ENCODE measurements at regions not wholly inside any gene's neighbourhood (a gene's known extent, or its start where the extent isn't known, plus 50 kb on each side); places are given as distances from the start of the nearest gene placed in this dataset.

DNA sequence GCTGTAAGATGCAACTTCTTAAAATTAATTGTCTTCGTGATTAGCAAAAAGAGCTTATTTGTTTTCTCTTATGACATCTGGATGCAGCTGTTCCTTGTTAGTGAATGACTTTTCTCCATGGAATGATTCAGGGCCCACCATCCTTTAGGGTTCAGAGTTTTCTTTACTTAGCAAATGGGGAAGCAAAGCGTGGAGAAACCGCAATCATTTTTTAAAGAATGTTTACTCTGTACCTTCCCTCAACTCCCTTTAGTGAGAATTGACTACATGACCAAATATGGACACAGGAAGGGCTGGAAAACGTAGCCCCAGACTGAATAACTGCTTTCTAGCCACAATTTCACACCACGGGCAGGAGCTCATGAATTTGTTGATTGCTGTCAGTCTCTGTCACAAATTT is 130.1 kb downstream of the EDEM1 start:
- no peaks in the 10 kb centered on the region for H3K36me3 ChIP-seq (replicated peaks in 1 of 2; ENCODE audit: control insufficient read depth in 1 of 2, insufficient read depth in 2 of 2, low read length in 2 of 2)
- WGBS (ENCODE audit: insufficient coverage): 33% methylated on average over 3 of the region's 5 CpGs
- intact Hi-C loops (cut with micrococcal nuclease): no loop called here
- H3K4me1 Mint-ChIP-seq: peaks cover 10% of the 10 kb centered on the region
- no peak overlapping the region for H3K27ac ChIP-seq (ENCODE audit: low read depth in 1 of 2, low read length in 2 of 2)
- no peaks in the 10 kb centered on the region for H3K27me3 ChIP-seq (ENCODE audit: control insufficient read depth in 2 of 2, insufficient read depth in 2 of 2, low read length in 2 of 2)
- H3K9me3 ChIP-seq (replicated peaks in 1 of 2; ENCODE audit: control insufficient read depth in 1 of 2, insufficient read depth in 1 of 2, low read length in 2 of 2): no peaks in the 10 kb centered on the region
- H3K27me3 Mint-ChIP-seq (ENCODE audit: low read depth in 3 of 3): peaks cover 0 to 2% (median 2%) of the 10 kb centered on the region in 3 donors
- no peaks in the 10 kb centered on the region for H3K79me2 ChIP-seq (ENCODE audit: insufficient read depth, low read length)
- no peak overlapping the region for H3K4me3 Mint-ChIP-seq
- H3K36me3 Mint-ChIP-seq: no peaks in the 10 kb centered on the region
- H3K9ac ChIP-seq (ENCODE audit: insufficient read depth, low read length, poor library complexity, severe bottlenecking): no peak overlapping the region
- no peak for TF ChIP-seq CTCF (IDR thresholded peaks at IDR 0.05)
- peaks cover 3 to 6% of the 10 kb centered on the region in 2 donors for H3K4me1 ChIP-seq (ENCODE audit: control insufficient read depth in 1 of 2, insufficient read depth in 2 of 2, low read length in 2 of 2)
- H4K20me1 ChIP-seq (ENCODE audit: insufficient read depth, low read length): no peaks in the 10 kb centered on the region
- H3K9me3 Mint-ChIP-seq: peaks cover 0 to 5% (median 0%) of the 10 kb centered on the region in 7 donors
- no peak overlapping the region for H3K4me3 ChIP-seq (replicated peaks in 1 of 3; ENCODE audit: low read depth in 2 of 3, low read length in 3 of 3)
- no peak overlapping the region for H3K27ac Mint-ChIP-seq
- no peak overlapping the region for H3K4me2 ChIP-seq (replicated peaks; ENCODE audit: extremely low read depth, low read length, poor library complexity, severe bottlenecking)
- no peak for DNase-seq
- no peak overlapping the region for H2AFZ ChIP-seq (ENCODE audit: insufficient read depth, low read depth, low read length, poor library complexity, severe bottlenecking)

- no peak for TF ChIP-seq CTCF (IDR thresholded peaks at IDR 0.05)
- H3K9me3 ChIP-seq (replicated peaks in 1 of 2; ENCODE audit: control insufficient read depth in 1 of 2, insufficient read depth in 1 of 2, low read length in 2 of 2): no peaks in the 10 kb centered on the region
- H3K27ac ChIP-seq (ENCODE audit: low read depth in 1 of 2, low read length in 2 of 2): no peak overlapping the region
- H3K4me1 ChIP-seq (ENCODE audit: control insufficient read depth in 1 of 2, insufficient read depth in 2 of 2, low read length in 2 of 2): peaks cover 3 to 6% of the 10 kb centered on the region in 2 donors
- H3K27ac Mint-ChIP-seq: no peak overlapping the region
- no peaks in the 10 kb centered on the region for H3K79me2 ChIP-seq (ENCODE audit: insufficient read depth, low read length)
- intact Hi-C loops (cut with micrococcal nuclease): no loop called here
- H3K36me3 Mint-ChIP-seq: no peaks in the 10 kb centered on the region
- no peaks in the 10 kb centered on the region for H4K20me1 ChIP-seq (ENCODE audit: insufficient read depth, low read length)
- no peak overlapping the region for H2AFZ ChIP-seq (ENCODE audit: insufficient read depth, low read depth, low read length, poor library complexity, severe bottlenecking)
- 17% methylated on average over 1 of the region's 2 CpGs for WGBS (ENCODE audit: insufficient coverage)
- H3K9ac ChIP-seq (ENCODE audit: insufficient read depth, low read length, poor library complexity, severe bottlenecking): no peak overlapping the region
- no peak overlapping the region for H3K4me2 ChIP-seq (replicated peaks; ENCODE audit: extremely low read depth, low read length, poor library complexity, severe bottlenecking)
- H3K27me3 ChIP-seq (ENCODE audit: control insufficient read depth in 2 of 2, insufficient read depth in 2 of 2, low read length in 2 of 2): no peaks in the 10 kb centered on the region
- peaks cover 0 to 4% (median 0%) of the 10 kb centered on the region in 7 donors for H3K9me3 Mint-ChIP-seq
- peaks cover 0 to 4% (median 0%) of the 10 kb centered on the region in 3 donors for H3K27me3 Mint-ChIP-seq (ENCODE audit: low read depth in 3 of 3)
- H3K4me3 Mint-ChIP-seq: no peak overlapping the region
- H3K36me3 ChIP-seq (replicated peaks in 1 of 2; ENCODE audit: control insufficient read depth in 1 of 2, insufficient read depth in 2 of 2, low read length in 2 of 2): no peaks in the 10 kb centered on the region
- no peak overlapping the region for H3K4me3 ChIP-seq (replicated peaks in 1 of 3; ENCODE audit: low read depth in 2 of 3, low read length in 3 of 3)
- DNase-seq: no peak
- peaks cover 10% of the 10 kb centered on the region for H3K4me1 Mint-ChIP-seq
Measured at GRCh38 chr3:5319454-5319853, 131.9 kb downstream of the EDEM1 start.
